HFFc6 (cell line): ENCODE measurements at regions not wholly inside any gene's neighbourhood (a gene's known extent, or its start where the extent isn't known, plus 50 kb on each side); places are given as distances from the start of the nearest gene placed in this dataset.

Experiments used
- DNase-seq: peaks from one replicate; pipeline ENCODE4 v3.0.0-alpha.2; 2018
- H3K27ac Mint-ChIP-seq: 2 replicates; pipeline ENCODE4 v1.8.0; 2020; ENCODE audit warnings: mild to moderate bottlenecking, mixed read lengths
- H3K27me3 Mint-ChIP-seq: 2 replicates; pipeline ENCODE4 v1.8.0; 2021; ENCODE audit warnings: mild to moderate bottlenecking, moderate library complexity, mixed read lengths; ENCODE audit not compliant: insufficient read depth
- H3K36me3 Mint-ChIP-seq: 2 replicates; pipeline ENCODE4 v1.8.0; 2021; ENCODE audit warnings: low read depth, mixed read lengths
- H3K4me1 Mint-ChIP-seq: 2 replicates; pipeline ENCODE4 v1.8.0; 2020; ENCODE audit warnings: low read depth, mixed read lengths
- H3K4me3 Mint-ChIP-seq: 2 replicates; pipeline ENCODE4 v1.8.0; 2020; ENCODE audit warnings: mild to moderate bottlenecking, moderate library complexity, mixed read lengths
- H3K9me3 Mint-ChIP-seq: 2 replicates; pipeline ENCODE4 v1.8.0; 2020; ENCODE audit warnings: mild to moderate bottlenecking, mixed read lengths
- CTCF ChIP-seq: fragments of 200-600 bp; sonication (generic); IDR thresholded peaks from 2 replicates; pipeline ENCODE4 v1.5.0; 2021; ENCODE audit warnings: antibody characterized with exemption, mild to moderate bottlenecking

- H3K36me3 Mint-ChIP-seq, result no peaks in the 10 kb centered on the region
- no peak for DNase-seq
- H3K9me3 Mint-ChIP-seq, result peaks cover 19% of the 10 kb centered on the region
- H3K4me1 Mint-ChIP-seq, result no peaks in the 10 kb centered on the region; the same call in 1 of the 2 replicates
- H3K27me3 Mint-ChIP-seq, result no peaks in the 10 kb centered on the region
- no peak overlapping the region for H3K4me3 Mint-ChIP-seq
- no peak overlapping the region; the same call in 1 of the 2 replicates for H3K27ac Mint-ChIP-seq
- TF ChIP-seq CTCF, result no peak
These were observed 149.9 kb downstream of the CHRM3 start for GRCh38 chr1:239536165-239536849.

- no peaks in the 10 kb centered on the region for H3K27me3 Mint-ChIP-seq
- H3K36me3 Mint-ChIP-seq, result no peaks in the 10 kb centered on the region
- no peak for TF ChIP-seq CTCF
- H3K27ac Mint-ChIP-seq, result no peak overlapping the region
- DNase-seq, result no peak
- peaks cover 22% of the 10 kb centered on the region for H3K9me3 Mint-ChIP-seq
- H3K4me3 Mint-ChIP-seq, result no peak overlapping the region
- no peaks in the 10 kb centered on the region; the same call in 1 of the 2 replicates for H3K4me1 Mint-ChIP-seq
These were observed 151.4 kb downstream of the CHRM3 start for GRCh38 chr1:239537795-239538194.

GRCh38 chr1:239538239-239538988, 152.0 kb downstream of the CHRM3 start:
- Mint-ChIP-seq H3K4me3 (no peak overlapping the region), H3K36me3 (no peaks in the 10 kb centered on the region), H3K27me3 (peaks cover under 1% of the 10 kb centered on the region; the same call in 1 of the 2 replicates), H3K27ac (no peak overlapping the region), H3K9me3 (peaks cover 16% of the 10 kb centered on the region), H3K4me1 (no peaks in the 10 kb centered on the region; the same call in 1 of the 2 replicates)
- DNase-seq, result no peak
- TF ChIP-seq CTCF, result no peak

DNA sequence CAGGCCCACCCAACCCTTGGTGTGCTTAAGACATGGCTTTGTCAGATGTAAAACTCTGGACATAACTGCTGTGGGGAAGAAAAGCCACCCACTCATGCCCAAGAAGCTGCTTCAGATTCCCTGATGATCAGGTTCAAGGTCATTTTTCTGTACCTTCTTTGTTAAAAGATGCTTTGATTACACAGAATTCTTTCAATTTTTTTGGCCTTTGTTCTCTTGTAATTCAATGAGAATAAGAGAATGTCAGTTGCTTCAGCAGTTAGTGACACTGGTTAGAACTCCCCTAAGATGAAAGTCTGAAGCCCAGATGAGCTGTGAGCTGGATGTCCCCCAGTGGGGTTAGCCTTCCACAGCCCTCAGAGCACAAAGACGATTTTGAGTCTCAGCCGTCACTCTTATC, 152.7 kb downstream of the CHRM3 start:
- H3K4me1 Mint-ChIP-seq, result no peaks in the 10 kb centered on the region; the same call in 1 of the 2 replicates
- no peak overlapping the region for H3K27ac Mint-ChIP-seq
- H3K9me3 Mint-ChIP-seq, result peaks cover 16% of the 10 kb centered on the region
- H3K4me3 Mint-ChIP-seq, result no peak overlapping the region
- H3K36me3 Mint-ChIP-seq, result no peaks in the 10 kb centered on the region
- no peak for DNase-seq
- TF ChIP-seq CTCF, result no peak
- peaks cover 3% of the 10 kb centered on the region; the same call in 1 of the 2 replicates for H3K27me3 Mint-ChIP-seq

GRCh38 chr1:239539812-239540211, 153.4 kb downstream of the CHRM3 start:
- Mint-ChIP-seq H3K4me1 (no peaks in the 10 kb centered on the region; the same call in 1 of the 2 replicates), H3K36me3 (no peaks in the 10 kb centered on the region), H3K4me3 (no peak overlapping the region), H3K27ac (no peak overlapping the region), H3K27me3 (peaks cover 3% of the 10 kb centered on the region; the same call in 1 of the 2 replicates), H3K9me3 (peaks cover 16% of the 10 kb centered on the region)
- no peak for TF ChIP-seq CTCF
- DNase-seq, result no peak
